ENCODE measurements at regions not wholly inside any gene's neighbourhood (a gene's known extent, or its start where the extent isn't known, plus 50 kb on each side); places are given as distances from the start of the nearest gene placed in this dataset.
"Not testable (repeated sequence)": the region's sequence is repeated elsewhere in the genome, so short reads cannot be mapped to it uniquely, and the experiment has no call there.

- DNase-seq (ENCODE audit: low spot score), result no peak
These were observed 171.6 kb upstream of the NPSR1 start for GRCh38 chr7:34486371-34486770.

DNA sequence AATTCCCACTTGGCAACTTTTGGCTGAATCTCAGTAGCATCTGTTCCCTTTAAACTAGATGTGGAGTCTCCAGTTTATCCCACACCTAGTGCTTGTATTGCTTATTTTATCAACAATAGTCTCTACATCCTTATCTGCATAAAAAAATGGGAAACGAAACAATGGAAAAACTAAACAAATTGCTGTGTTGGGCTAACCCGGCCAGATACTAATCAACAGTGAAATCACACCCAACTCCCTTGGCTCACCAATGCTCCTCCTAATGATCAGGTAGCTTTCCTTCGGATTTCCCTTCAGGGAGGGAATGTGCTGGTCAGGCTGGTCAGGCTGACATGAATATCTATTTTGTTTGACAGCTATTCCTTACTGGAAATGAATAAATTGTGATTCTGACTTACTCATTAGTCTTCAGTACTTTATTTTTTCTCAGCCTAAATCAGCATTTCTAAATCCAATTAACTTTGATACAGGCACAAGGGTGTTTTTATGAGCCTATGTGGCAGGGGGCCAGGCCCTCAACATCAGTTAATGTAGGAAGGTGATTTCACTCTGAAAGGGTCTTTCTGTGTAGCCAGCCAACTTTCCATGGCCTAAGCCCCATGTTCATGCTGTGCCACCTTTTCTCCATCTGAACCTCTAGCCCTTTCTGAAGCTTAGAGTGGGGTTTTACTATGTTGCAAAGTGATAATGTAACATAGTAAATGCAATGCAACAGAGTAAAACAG is 170.5 kb upstream of the NPSR1 start:
- no peak for DNase-seq (ENCODE audit: low spot score)

GRCh38 chr7:34488766-34489165 is 169.3 kb upstream of the NPSR1 start:
- DNase-seq (ENCODE audit: low spot score), result no peak

GRCh38 chr7:34491899-34492298 is 166.1 kb upstream of the NPSR1 start:
- DNase-seq (ENCODE audit: low spot score), result no peak

- no peak for DNase-seq (ENCODE audit: low spot score)
These were observed 164.3 kb upstream of the NPSR1 start for GRCh38 chr7:34493752-34494151.

DNA sequence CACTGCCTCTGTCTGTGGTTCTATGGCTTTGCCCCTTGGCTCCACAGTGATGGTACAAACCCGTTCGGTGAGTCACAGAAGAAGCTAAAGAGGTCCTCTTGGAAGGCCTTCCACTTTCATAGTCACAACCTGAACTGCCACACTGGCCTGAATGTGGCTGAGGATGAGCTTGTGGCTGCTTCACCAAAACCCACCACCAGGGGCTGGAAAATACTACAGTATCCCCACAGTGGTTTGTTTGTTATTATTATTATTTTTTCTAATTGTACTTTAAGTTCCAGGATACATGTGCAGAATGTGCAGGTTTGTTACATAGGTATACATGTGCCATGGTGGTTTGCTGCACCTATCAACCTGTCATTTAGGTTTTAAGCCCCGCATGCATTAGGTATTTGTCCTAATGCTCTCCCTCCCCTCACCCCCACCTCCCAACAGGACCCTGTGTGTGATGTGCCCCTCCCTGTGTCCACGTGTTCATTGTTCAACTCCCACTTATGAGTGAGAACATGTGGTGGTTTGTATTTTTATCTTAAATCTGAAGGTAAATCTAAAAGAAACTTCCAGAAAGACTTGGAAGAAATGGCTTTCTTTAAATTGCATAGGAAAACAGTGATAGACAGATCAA is 160.8 kb upstream of the NPSR1 start:
- DNase-seq (ENCODE audit: low spot score), result no peak

DNA sequence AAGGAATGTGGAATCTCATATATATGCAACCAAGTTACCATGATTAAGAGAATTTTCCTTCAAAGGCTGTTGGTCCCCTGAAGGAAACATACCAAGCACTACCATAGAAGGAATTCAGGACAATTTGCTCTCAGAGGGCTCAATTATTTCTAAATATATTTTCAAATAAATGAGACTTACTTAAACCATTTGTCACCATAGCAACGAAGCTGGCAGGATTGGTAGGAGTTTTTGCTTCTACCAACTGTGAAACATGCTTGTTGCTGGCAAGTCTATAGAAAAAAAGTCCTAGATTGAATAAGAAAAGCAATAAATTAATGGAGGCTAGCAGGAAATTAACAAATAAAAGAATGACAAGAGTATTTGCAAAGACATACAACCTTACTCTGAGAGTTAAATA is 156.9 kb upstream of the NPSR1 start:
- no peak for DNase-seq (ENCODE audit: low spot score)

DNA sequence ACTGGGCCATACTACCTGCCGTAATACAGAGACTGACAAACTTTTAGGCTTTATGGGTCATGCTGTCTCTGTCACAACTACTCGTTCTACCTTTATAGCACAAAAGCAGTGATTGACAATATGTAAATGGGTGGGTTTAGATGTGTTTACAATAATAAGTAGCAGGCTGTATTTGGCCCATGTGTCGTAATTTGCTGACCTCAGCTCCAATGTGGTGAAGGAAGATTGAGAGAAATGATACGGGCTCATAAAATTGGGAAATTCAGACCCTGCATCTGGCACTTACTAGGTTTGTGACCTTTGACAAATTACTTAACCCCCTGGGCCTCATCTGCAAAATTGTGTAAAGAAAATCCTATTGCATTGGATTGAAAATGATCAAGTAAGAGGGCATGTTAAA is 150.8 kb upstream of the NPSR1 start:
- DNase-seq (ENCODE audit: low spot score), result no peak

- DNase-seq (ENCODE audit: low spot score), result no peak
These were observed 134.6 kb upstream of the NPSR1 start for GRCh38 chr7:34523226-34523918.

GRCh38 chr7:34530259-34530658 is 127.8 kb upstream of the NPSR1 start:
- no peak for DNase-seq (ENCODE audit: low spot score)

- DNase-seq (ENCODE audit: low spot score), result no peak
These were observed 119.0 kb upstream of the NPSR1 start for GRCh38 chr7:34539003-34539402.

DNA sequence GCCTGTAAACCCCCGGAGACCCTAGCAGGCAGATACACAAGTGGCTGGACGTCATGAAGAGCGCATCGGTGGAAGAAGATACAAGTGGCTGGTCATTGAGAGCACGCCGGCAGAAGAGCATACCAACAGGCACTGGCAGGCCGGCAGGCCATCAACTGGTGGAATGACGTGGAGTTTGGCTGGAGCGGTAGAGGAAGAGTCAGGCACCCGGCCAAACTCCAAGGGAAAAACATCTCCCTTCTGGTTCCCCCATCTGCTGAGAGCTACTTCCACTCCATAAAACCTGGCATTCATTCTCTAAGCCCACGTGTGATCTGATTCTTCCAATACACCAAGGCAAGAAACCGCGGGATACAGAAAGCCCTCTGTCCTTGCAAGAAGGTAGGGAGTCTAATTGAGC is 113.4 kb upstream of the NPSR1 start:
- no peak for DNase-seq (ENCODE audit: low spot score)

DNA sequence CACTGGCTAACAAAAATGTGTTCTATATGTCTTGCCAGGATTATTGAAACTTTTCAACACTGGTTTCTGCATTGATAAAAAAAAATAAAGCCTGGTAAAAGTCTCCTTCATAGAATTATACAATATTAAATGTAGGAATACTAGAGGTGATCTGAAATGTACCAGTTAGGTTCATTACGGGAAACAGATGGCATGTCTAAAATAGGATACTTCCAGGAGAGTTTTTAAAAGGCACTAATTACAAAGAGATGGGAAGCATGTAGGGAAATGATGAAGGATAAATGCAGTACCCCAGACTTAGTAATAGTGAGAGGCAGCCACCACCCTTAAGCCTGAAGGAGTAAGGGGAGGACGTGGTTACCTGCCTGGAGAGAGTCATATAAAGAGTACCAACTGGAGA is 107.0 kb upstream of the NPSR1 start:
- no peak for DNase-seq (ENCODE audit: low spot score)

DNA sequence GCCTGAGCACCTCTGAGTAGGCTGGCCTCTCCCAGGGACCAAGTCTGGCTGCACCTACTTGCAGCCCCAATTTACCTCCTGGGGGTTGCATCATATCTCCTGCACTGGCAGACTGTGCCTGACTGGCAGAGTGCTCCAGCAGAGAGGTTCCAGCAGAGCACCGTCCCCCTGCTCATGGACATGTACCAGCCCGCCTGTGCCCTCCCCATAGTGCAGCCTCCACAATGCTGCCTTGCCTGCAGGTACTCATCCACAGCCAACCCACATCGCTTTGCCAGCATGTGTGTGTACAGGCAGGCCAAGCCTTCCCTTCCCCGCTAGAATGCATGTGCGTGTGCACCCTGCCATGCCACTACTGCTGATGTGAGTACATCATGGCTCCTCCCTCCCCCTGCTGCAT is 105.5 kb upstream of the NPSR1 start:
- no peak for DNase-seq (ENCODE audit: low spot score)

GRCh38 chr7:34558022-34558421 is 100.0 kb upstream of the NPSR1 start:
- DNase-seq (ENCODE audit: low spot score), result no peak

DNA sequence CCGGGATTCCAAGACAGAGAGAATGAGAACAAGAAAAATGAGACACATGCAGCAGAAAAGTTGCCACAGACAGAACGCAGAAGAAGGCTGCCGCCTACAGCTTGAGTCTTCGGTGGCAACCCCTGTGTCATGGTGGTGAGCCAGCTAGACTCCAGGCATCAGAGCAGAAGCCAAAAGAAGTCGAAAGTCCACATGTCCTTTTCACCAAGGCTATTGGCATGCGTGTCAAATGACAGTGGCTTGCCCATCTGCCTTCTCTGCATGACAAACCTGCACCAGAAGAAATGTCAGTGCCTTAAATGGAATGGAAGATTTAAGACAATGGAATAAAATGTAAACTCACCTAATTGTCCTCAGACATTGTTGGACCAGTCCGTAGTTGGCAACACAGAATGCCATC is 93.9 kb upstream of the NPSR1 start:
- DNase-seq (ENCODE audit: low spot score), result no peak

GRCh38 chr7:34567906-34568305 is 90.1 kb upstream of the NPSR1 start:
- no peak for DNase-seq (ENCODE audit: low spot score)

DNA sequence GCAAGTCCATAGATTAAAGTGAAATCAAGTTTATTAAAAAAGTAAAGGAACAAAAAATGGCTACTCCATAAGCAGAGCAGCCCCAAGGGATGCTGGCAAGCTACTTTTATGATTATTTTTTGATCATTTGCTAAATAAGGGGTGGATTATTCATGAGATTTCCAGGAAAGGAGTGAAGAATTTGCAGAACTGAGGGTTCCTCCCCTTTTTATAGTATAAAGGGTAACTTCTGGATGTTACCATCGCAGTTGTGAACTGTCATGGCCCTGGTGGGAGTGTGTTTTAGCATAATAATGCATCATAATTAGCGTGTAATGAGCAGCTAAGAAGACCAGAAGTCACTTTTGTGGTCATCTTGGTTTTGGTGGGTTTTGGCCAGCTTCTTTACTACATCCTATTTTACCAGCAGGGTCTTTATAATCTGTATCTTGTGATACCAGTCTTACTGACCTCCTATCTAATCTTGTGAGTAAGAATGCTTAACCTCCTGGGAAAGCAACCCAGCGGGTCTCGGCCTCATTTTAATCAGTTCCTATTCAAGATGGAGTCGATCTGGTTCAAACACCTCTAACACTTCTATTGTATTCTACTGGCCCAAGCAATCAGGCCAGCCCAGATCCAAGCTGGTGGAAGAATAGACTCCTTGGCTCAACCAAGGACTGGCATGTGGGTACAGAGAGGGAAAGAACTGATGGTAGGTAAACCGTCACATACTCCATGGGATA is 87.9 kb upstream of the NPSR1 start:
- no peak for DNase-seq (ENCODE audit: low spot score)

GRCh38 chr7:34575006-34575405 is 83.0 kb upstream of the NPSR1 start:
- no peak for DNase-seq (ENCODE audit: low spot score)

- not testable (repeated sequence) for DNase-seq (ENCODE audit: low spot score)
These were observed 80.1 kb upstream of the NPSR1 start for GRCh38 chr7:34577934-34578333.

- DNase-seq (ENCODE audit: low spot score), result not testable (repeated sequence)
These were observed 76.3 kb upstream of the NPSR1 start for GRCh38 chr7:34581698-34582097.

DNA sequence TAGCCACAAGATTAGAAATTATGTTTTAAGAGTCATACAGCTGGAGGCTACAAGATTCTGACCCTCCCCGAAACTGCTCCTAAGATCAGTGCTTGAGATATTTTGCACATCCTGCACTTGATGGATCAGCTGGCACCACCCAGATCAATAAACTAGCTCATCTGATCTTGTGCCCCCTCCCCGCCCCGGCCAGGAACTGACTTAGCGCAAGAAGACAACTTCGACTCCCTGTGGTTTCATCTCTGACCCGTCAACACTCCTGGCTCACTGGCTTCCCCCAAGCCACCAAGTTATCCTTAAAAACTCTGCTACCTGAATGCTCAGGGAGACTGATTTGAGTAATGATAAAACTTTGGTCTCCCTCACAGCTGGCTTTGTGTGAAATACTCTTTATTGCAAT is 73.5 kb upstream of the NPSR1 start:
- no peak for DNase-seq (ENCODE audit: low spot score)

DNA sequence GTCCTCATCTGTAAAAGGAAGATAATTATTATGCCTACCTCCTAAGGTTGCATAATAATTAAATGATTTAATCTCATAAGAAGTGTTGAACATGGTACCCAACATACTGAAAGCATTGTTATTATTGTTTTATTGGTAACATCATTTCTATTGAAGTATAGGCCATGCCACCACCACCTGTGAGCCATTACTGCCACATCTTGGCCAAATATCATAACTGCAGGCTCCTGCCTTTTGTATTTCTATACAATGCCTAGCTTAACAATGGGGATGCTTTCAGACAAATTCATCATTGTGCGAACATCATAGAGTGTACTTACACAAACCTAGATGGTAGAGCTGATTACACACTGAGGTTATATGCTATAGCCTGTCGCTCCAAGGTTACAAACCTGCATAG is 61.1 kb upstream of the NPSR1 start:
- DNase-seq (ENCODE audit: low spot score), result peak; percentile 4
